ENCODE measurements at regions not wholly inside any gene's neighbourhood (a gene's known extent, or its start where the extent isn't known, plus 50 kb on each side); places are given as distances from the start of the nearest gene placed in this dataset.

GRCh38 chr10:89153971-89154370 lies 53.1 kb downstream of the CH25H start:
- intact Hi-C loops (cut with DNase I; ENCODE audit: low total_unique reads) = no loop called here
- Histone ChIP-seq H3K27me3 (no peaks in the 10 kb centered on the region), H3K27ac (no peak overlapping the region), H3K4me3 (no peak overlapping the region), H3K4me1 (no peaks in the 10 kb centered on the region), H3K36me3 (no peaks in the 10 kb centered on the region), H3K9me3 (no peaks in the 10 kb centered on the region)
- DNase-seq = no peak
- TF ChIP-seq, protein P1, sequence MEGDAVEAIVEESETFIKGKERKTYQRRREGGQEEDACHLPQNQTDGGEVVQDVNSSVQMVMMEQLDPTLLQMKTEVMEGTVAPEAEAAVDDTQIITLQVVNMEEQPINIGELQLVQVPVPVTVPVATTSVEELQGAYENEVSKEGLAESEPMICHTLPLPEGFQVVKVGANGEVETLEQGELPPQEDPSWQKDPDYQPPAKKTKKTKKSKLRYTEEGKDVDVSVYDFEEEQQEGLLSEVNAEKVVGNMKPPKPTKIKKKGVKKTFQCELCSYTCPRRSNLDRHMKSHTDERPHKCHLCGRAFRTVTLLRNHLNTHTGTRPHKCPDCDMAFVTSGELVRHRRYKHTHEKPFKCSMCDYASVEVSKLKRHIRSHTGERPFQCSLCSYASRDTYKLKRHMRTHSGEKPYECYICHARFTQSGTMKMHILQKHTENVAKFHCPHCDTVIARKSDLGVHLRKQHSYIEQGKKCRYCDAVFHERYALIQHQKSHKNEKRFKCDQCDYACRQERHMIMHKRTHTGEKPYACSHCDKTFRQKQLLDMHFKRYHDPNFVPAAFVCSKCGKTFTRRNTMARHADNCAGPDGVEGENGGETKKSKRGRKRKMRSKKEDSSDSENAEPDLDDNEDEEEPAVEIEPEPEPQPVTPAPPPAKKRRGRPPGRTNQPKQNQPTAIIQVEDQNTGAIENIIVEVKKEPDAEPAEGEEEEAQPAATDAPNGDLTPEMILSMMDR (IDR thresholded peaks at IDR 0.05) = no peak
- no peak for TF ChIP-seq POLR2A (IDR thresholded peaks at IDR 0.05)

GRCh38 chr10:89153116-89153515 lies 54.0 kb downstream of the CH25H start:
- TF ChIP-seq, protein P1 (IDR thresholded peaks at IDR 0.05) = no peak
- TF ChIP-seq POLR2A (IDR thresholded peaks at IDR 0.05) = no peak
- DNase-seq = no peak
- no peaks in the 10 kb centered on the region for H3K36me3 ChIP-seq
- H3K9me3 ChIP-seq = no peaks in the 10 kb centered on the region
- H3K27ac ChIP-seq = no peak overlapping the region
- no peaks in the 10 kb centered on the region for H3K4me1 ChIP-seq
- H3K27me3 ChIP-seq = no peaks in the 10 kb centered on the region
- no peak overlapping the region for H3K4me3 ChIP-seq
- intact Hi-C loops (cut with DNase I; ENCODE audit: low total_unique reads) = no loop called here

DNA sequence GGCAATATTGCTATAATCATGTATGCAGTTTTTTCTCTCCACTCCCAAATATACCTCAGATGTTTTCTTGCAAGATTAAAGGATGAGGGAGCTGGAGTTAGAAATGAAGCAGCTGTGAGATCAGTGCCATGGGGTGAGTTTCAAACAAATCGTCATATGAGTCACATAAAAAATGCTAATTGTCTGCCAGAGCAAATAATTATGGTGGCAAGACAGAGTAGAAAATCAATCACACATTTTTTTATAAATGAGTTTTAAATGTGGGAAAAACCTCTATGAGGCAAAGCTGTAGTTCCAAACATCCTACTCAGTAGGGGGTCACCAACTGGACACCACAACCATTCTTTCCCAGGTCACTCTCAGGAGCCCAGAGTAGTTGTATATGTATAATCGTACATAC lies 55.3 kb downstream of the CH25H start:
- Histone ChIP-seq H3K4me3 (no peak overlapping the region), H3K27me3 (no peaks in the 10 kb centered on the region), H3K4me1 (no peaks in the 10 kb centered on the region), H3K36me3 (no peaks in the 10 kb centered on the region), H3K27ac (no peak overlapping the region), H3K9me3 (no peaks in the 10 kb centered on the region)
- intact Hi-C loops (cut with DNase I; ENCODE audit: low total_unique reads) = no loop called here
- no peak for DNase-seq
- TF ChIP-seq, protein P1 (IDR thresholded peaks at IDR 0.05) = no peak
- TF ChIP-seq POLR2A (IDR thresholded peaks at IDR 0.05) = no peak

- TF ChIP-seq, protein P1 (IDR thresholded peaks at IDR 0.05) = no peak
- no peak for TF ChIP-seq POLR2A (IDR thresholded peaks at IDR 0.05)
- Histone ChIP-seq H3K27ac (no peak overlapping the region), H3K36me3 (no peaks in the 10 kb centered on the region), H3K27me3 (no peaks in the 10 kb centered on the region), H3K4me3 (no peak overlapping the region), H3K4me1 (no peaks in the 10 kb centered on the region), H3K9me3 (no peaks in the 10 kb centered on the region)
- DNase-seq = no peak
- intact Hi-C loops (cut with DNase I; ENCODE audit: low total_unique reads) = no loop called here
These were observed 59.1 kb downstream of the CH25H start for GRCh38 chr10:89148061-89148460.

DNA sequence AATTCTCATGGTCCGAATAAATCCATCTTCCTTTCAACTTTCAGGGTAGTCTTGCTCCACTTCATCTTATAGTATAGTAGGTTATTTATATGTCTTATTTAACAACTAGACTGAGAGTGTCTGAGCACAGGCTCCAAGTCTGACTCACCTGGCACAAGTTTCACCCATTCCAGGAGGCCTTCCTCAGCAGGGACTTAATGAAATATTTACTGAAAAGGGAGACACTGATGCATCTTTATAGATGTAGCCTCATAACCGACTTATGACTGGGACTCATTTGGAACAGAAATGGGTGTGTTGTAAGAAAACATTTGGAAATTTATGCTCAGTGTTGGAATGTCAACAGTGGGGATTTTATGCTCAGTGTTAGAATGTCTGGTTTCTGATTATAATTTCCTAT lies 59.9 kb downstream of the CH25H start:
- no peak overlapping the region for H3K4me3 ChIP-seq
- H3K27me3 ChIP-seq = no peaks in the 10 kb centered on the region
- no peak for TF ChIP-seq POLR2A (IDR thresholded peaks at IDR 0.05)
- TF ChIP-seq, protein P1 (IDR thresholded peaks at IDR 0.05) = no peak
- H3K9me3 ChIP-seq = no peaks in the 10 kb centered on the region
- no peaks in the 10 kb centered on the region for H3K36me3 ChIP-seq
- intact Hi-C loops (cut with DNase I; ENCODE audit: low total_unique reads) = no loop called here
- no peak overlapping the region for H3K27ac ChIP-seq
- H3K4me1 ChIP-seq = no peaks in the 10 kb centered on the region
- DNase-seq = no peak

All from uterus (tissue), 3 donors.